Smooth muscle cell of the brain vasculature (primary cell): ENCODE measurements at regions not wholly inside any gene's neighbourhood (a gene's known extent, or its start where the extent isn't known, plus 50 kb on each side); places are given as distances from the start of the nearest gene placed in this dataset.

Source experiments
- DNase-seq: peaks from one replicate; pipeline ENCODE4 v3.0.0-alpha.2; 2012; ENCODE audit warnings: low read depth, low spot score

GRCh38 chr14:71287567-71287966, 380.3 kb downstream of the PCNX1 start:
- DNase-seq, result no peak

DNA sequence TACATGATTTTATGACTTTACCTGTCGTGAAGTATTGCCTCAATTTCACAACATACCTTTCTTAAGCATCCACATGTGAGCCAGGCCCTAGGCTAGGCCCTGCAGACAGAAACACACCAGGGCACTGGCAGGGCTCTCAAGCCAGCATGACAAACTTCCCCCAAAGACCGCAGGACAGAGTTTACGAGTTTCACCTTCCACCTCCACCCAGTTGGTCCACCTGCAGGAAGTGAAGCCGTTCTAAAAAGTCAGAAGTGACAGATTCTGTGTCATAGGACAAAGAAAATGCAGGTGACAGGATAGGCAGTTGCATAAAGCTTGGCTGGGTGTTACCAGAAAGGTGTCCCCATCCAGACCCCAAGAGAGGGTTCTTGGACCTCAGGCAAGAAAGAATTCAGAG, 382.3 kb downstream of the PCNX1 start:
- DNase-seq, result no peak

GRCh38 chr14:71290301-71290700, 383.0 kb downstream of the PCNX1 start:
- DNase-seq, result no peak

GRCh38 chr14:71290960-71291466, 383.8 kb downstream of the PCNX1 start:
- DNase-seq, result no peak

- DNase-seq, result no peak
These were observed 388.9 kb downstream of the PCNX1 start for GRCh38 chr14:71296184-71296583.

DNA sequence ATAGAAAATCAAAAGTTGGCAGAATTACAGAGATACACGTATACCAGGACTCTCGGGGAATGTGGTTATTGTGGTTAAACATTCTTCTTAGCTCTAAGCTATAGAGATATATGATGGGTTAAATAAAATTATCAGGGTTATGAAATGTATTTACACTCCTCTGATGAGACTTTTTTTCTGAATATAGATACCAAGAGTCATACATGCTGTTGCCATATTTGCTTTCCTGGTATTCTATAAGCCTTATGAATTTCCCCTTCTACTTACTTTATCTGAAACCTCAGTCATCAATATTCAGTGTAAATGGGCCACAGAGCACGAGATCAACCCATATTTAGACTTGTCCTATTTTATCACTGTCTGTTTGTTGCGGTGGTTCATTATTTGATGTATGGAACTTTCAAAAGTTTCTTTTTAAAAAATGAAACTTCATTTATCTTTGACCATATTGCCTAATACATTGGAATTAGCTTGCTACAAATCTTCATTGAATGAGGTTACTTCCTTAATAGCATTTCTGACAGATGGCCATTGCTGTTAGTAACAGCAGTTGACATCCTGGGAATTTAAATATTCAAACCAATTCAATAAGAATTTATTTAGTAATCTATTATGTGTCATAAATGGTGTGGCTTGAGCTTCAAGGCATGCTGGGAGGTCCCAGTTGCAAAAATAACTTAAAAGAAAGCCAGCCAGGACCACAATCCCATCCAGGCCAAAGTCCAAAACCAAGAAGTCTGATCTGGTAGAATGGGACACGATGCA, 393.5 kb downstream of the PCNX1 start:
- no peak for DNase-seq

- DNase-seq, result no peak
These were observed 394.4 kb downstream of the PCNX1 start for GRCh38 chr14:71301611-71302010.

DNA sequence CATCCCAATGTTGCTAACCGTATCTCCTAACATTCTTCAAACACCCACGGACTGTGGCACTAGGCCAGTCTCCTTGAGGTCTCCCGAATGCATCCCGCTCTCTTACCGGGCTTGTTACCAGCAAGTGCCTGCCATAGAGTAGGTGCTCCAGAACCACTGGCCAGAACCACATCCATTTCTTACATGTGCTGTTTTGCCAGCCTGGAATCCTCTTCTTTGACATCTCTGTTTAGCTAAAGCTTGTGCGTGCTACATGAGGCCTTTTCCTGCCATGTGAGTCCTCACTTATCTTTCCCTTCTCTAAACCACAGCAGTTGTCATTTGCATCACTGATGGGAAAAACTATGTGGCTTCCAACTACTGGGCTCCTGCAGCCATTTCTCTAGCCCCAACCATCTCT, 397.4 kb downstream of the PCNX1 start:
- DNase-seq, result no peak

- no peak for DNase-seq
These were observed 401.4 kb downstream of the PCNX1 start for GRCh38 chr14:71308671-71309070.

GRCh38 chr14:71309756-71310155, 402.5 kb downstream of the PCNX1 start:
- no peak for DNase-seq

DNA sequence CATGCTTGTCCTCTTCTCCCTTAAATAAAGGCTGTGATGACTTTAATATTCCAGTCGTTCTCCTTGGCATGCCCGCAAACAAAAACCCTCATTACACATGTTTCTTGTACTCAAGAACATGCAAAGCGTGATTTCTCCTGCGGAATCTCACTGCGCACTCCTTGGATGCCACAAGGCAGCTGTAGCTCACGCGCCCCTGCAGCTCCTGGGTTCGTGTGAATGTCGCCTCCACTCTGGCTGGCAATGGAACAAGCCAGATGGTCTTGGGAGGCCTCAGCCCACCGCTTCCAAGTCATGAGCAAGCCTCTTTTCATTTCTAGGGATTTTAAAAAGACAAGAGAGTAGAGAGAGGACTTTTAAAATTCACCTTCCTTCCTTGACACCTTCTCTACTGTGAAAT, 403.8 kb downstream of the PCNX1 start:
- DNase-seq, result no peak

DNA sequence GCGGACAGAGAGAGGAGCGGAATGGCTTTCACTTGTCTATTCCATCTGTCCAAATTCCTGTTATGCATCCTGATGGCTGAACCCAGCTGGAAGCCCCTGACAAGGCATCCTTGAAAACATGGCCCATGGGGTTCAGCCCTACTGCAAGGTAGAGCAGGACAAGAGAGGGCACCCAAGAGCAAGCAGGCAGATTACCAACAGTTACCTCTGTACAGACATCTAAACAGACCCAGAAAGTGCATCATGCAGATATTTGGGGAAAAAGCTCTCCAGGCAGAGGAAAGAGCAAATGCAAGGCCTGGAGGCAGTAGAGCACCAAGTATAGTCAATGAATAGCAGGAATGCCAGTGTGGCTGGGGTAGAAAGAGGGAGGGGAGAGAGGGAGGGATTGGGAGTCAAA, 407.5 kb downstream of the PCNX1 start:
- DNase-seq, result no peak

DNA sequence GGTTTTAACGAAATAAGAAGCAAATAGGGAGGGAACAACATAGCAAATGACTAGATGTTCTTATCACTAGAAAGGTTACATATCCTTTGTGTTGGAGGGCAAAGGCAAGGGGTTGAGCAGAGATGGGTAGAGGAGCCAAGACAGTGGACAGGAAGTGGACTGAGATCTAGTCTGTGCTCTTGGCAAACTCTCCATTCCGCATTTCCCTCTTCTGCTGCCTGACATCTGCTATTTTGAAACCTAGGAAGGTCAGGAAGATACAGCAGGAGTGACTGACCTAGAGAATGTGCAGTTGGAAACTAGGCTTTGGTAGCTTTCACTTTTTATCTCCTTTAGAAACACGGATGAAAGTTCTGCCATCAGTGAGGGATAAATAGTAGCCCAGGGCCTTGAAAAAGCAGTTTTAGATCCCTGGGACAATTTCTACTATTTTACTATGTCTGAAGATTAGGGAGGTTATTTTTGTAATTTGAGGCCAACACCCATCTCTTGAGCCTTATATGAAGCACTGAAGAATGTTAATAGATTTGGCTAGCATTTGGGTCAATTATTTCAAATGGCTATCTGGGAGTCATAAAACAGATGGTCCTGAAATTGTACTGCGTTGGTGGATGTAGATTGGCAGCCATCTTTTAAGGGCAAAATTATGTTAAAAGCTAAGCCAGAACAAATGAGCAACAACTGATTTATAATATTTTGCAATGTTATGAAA, 410.3 kb downstream of the PCNX1 start:
- no peak for DNase-seq

DNA sequence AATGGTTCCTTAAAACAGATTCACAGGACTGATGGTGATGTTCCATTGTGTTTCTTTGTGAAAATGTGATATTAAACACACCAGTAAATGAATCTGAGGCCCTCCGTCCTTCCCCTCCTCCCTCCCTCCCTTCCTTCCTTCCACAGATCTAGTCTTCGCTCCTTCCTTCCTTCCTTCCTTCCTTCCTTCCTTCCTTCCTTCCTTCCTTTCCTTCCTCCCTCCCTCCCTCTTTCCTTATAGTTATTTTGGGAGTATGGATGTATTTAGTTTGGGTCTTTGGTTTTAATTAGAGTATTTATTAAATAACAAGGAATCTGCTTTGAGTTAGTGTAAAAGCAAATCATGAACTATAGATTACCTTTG, 410.8 kb downstream of the PCNX1 start:
- DNase-seq, result no peak

- DNase-seq, result no peak
These were observed 412.4 kb downstream of the PCNX1 start for GRCh38 chr14:71319666-71320065.

- DNase-seq, result peak; percentile 96
These were observed 413.0 kb downstream of the PCNX1 start, which contains the start of gene SIPA1L1 for GRCh38 chr14:71320107-71320733. TSS of gene SIPA1L1 (plus strand) at chr14:71320476.

GRCh38 chr14:71320734-71321573, 413.7 kb downstream of the PCNX1 start:
- no peak for DNase-seq

GRCh38 chr14:71321574-71322315, 414.5 kb downstream of the PCNX1 start:
- no peak for DNase-seq

DNA sequence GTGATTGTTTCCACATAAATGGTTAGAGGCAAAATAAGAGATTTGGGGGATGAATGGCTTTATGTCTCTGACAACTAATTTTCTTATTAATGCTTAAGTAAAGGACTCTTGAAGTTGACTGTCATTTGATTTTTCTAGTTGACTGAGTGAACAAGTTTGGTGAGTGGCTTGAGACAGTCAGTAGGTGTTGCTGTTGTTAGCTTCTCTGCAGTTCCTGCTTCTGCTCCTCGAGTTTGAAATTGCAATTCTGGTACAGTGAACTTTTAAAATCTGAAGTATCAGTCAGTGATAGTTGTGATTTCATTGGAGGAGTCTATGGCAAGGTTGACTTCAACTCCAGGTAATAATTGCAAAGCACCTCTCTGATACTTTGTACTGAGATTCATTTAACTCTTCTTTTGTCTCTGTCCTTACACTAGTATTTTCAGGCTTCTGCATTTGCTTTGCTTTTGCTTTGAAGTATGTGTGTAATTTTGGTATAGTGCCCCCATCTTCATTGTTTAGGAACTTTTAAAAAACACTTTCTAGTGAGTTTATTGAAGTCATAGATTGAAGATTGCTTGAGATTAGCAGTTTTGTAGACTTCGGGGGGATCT, 415.5 kb downstream of the PCNX1 start:
- no peak for DNase-seq

GRCh38 chr14:71324767-71325272, 417.6 kb downstream of the PCNX1 start:
- no peak for DNase-seq
